C4-2B (cell line): ENCODE measurements at regions not wholly inside any gene's neighbourhood (a gene's known extent, or its start where the extent isn't known, plus 50 kb on each side); places are given as distances from the start of the nearest gene placed in this dataset.

Experiments used
- CTCF ChIP-seq: fragments of 450-650 bp; conservative IDR thresholded peaks from 2 replicates; pipeline ENCODE4 v1.5.1; 2017; ENCODE audit warnings: mild to moderate bottlenecking
- ZFX ChIP-seq: fragments of 450-650 bp; IDR thresholded peaks from 2 replicates; pipeline ENCODE4 v1.6.1; 2017

- TF ChIP-seq CTCF (no peak), ZFX (no peak)
These were observed 377.7 kb upstream of the SALL3 start for GRCh38 chr18:78601923-78602322.
